GM23338 (cell line): ENCODE measurements at regions not wholly inside any gene's neighbourhood (a gene's known extent, or its start where the extent isn't known, plus 50 kb on each side); places are given as distances from the start of the nearest gene placed in this dataset.

Experiments used
- ATAC-seq: fragments of 200-7000 bp; cut with Tn5 transposase; 3 replicates; pipeline ENCODE4 v1.9.1; 2020
- DNase-seq: peaks from one replicate; pipeline ENCODE4 v3.0.0-alpha.2; 2015; ENCODE audit warnings: low spot score
- H2AFZ ChIP-seq: fragments of 200-600 bp; sonication (generic); 2 replicates; pipeline ENCODE4 v1.8.0; 2016; ENCODE audit warnings: antibody characterized with exemption, mild to moderate bottlenecking, moderate library complexity
- H3F3A ChIP-seq: fragments of 200-600 bp; sonication (generic); replicated peaks from 2 replicates; pipeline ENCODE4 v1.8.0; 2017; ENCODE audit warnings: antibody characterized with exemption, mixed run types, low read depth
- H3K27ac ChIP-seq: fragments of 200-600 bp; sonication (generic); 2 replicates; pipeline ENCODE4 v1.6.1; 2016; ENCODE audit warnings: low read depth
- H3K27me3 ChIP-seq: fragments of 200-600 bp; sonication (generic); 2 replicates; pipeline ENCODE4 v1.8.0; 2016; ENCODE audit warnings: mild to moderate bottlenecking, mixed run types, moderate library complexity; ENCODE audit not compliant: insufficient read depth
- H3K36me3 ChIP-seq: fragments of 200-600 bp; sonication (generic); 2 replicates; pipeline ENCODE4 v1.8.0; 2016; ENCODE audit warnings: mild to moderate bottlenecking; ENCODE audit not compliant: insufficient read depth
- H3K4me1 ChIP-seq: fragments of 200-600 bp; sonication (generic); 2 replicates; pipeline ENCODE4 v1.8.0; 2016; ENCODE audit warnings: mild to moderate bottlenecking, moderate library complexity; ENCODE audit not compliant: insufficient read depth
- H3K4me2 ChIP-seq: fragments of 200-600 bp; sonication (generic); 2 replicates; pipeline ENCODE4 v1.7.1; 2017; ENCODE audit warnings: mixed run types
- H3K4me3 ChIP-seq: fragments of 200-600 bp; sonication (generic); 2 replicates; pipeline ENCODE4 v1.6.1; 2016; ENCODE audit warnings: mixed run types
- H3K79me2 ChIP-seq: fragments of 200-600 bp; sonication (generic); replicated peaks from 2 replicates; pipeline ENCODE4 v1.8.0; 2017; ENCODE audit warnings: mild to moderate bottlenecking; ENCODE audit not compliant: insufficient read depth
- H3K9me2 ChIP-seq: fragments of 200-600 bp; sonication (generic); 2 replicates; pipeline ENCODE4 v1.8.0; 2017; ENCODE audit not compliant: insufficient read depth
- H4K20me1 ChIP-seq: fragments of 200-600 bp; sonication (generic); replicated peaks from 2 replicates; pipeline ENCODE4 v1.8.0; 2017; ENCODE audit warnings: mild to moderate bottlenecking; ENCODE audit not compliant: insufficient read depth
- H3K27ac Mint-ChIP-seq: 2 replicates; pipeline ENCODE4 v1.8.0; 2020; ENCODE audit warnings: inconsistent platforms, mild to moderate bottlenecking, moderate library complexity, mixed read lengths
- H3K27me3 Mint-ChIP-seq: 3 replicates; pipeline ENCODE4 v1.8.0; 2022; ENCODE audit warnings: low read depth, mild to moderate bottlenecking, moderate library complexity, mixed read lengths, inconsistent platforms; ENCODE audit not compliant: insufficient read depth, poor library complexity
- H3K36me3 Mint-ChIP-seq: 3 replicates; pipeline ENCODE4 v1.8.0; 2021; ENCODE audit warnings: low read depth, mild to moderate bottlenecking, inconsistent platforms, moderate library complexity, mixed read lengths
- H3K4me1 Mint-ChIP-seq: 3 replicates; pipeline ENCODE4 v1.8.0; 2020; ENCODE audit warnings: mild to moderate bottlenecking, inconsistent platforms, mixed read lengths
- H3K4me3 Mint-ChIP-seq: 3 replicates; pipeline ENCODE4 v1.8.0; 2021; ENCODE audit warnings: moderate library complexity, mild to moderate bottlenecking, inconsistent platforms, mixed read lengths
- H3K9me3 Mint-ChIP-seq: 3 replicates; pipeline ENCODE4 v1.8.0; 2020; ENCODE audit warnings: moderate library complexity, mild to moderate bottlenecking, inconsistent platforms, mixed read lengths
- POLR2AphosphoS5 ChIP-seq: IDR thresholded peaks from 2 replicates; pipeline ENCODE4 v1.6.1; 2016; ENCODE audit warnings: antibody characterized with exemption, low read depth
- STAT1 ChIP-seq: IDR thresholded peaks from one replicate; pipeline ENCODE4 v1.6.1; 2016; ENCODE audit warnings: antibody characterized with exemption; ENCODE audit not compliant: unreplicated experiment
- ZNF331 ChIP-seq: fragments of 250-450 bp; sonication (Bioruptor Pico); IDR thresholded peaks from 2 replicates; pipeline ENCODE4 v1.5.0; 2020; ENCODE audit warnings: low read depth, mild to moderate bottlenecking, moderate library complexity
- TF ChIP-seq, protein P1 (sequence below): IDR thresholded peaks from one replicate; pipeline ENCODE4 v1.6.1; 2018; ENCODE audit warnings: antibody characterized with exemption; ENCODE audit not compliant: unreplicated experiment
- TF ChIP-seq, protein P2 (sequence below), 2 experiments: fragments of 200-600 bp in 1 of 2; sonication (generic) in 1 of 2; conservative IDR thresholded peaks; 2 replicates each; pipeline versions ENCODE4 v1.5.1 to v1.6.1; 2016 to 2017; ENCODE audit warnings: antibody characterized with exemption in 2 of 2, low read depth in 2 of 2, mild to moderate bottlenecking in 2 of 2, moderate library complexity in 1 of 2
- TF ChIP-seq, protein P3 (sequence below): IDR thresholded peaks from 2 replicates; pipeline ENCODE4 v1.6.1; 2016; ENCODE audit warnings: antibody characterized with exemption

DNA sequence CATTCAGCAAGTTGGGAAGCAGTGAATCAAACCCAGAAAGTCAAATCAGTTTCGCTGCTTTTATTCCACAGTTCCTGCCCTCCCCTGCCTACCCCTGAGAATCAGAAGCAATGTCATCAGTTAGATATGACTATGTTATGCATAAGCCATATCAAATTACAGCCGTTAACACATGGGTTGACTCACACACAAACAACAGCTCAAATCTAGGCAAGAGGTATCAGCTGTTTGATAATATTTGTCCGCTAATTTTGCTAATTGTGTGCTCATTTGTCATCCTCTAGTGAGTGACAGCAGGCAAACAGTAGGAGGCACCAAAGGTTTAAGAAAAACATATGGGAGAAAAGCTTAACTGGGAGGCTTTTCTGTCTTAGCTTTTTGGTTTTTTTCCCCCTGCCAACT, 327.4 kb upstream of the CCL2 start:
- Histone ChIP-seq H3K4me1 (peaks cover 28% of the 10 kb centered on the region), H3K79me2 (no peaks in the 10 kb centered on the region), H3K4me3 (no peak overlapping the region), H3F3A (0 out of 2 replicates have a peak, but pooled peaks cover 4% of the 10 kb centered on the region), H3K27me3 (no peaks in the 10 kb centered on the region), H2AFZ (no peak overlapping the region), H3K9me2 (no peaks in the 10 kb centered on the region), H3K36me3 (no peaks in the 10 kb centered on the region), H3K4me2 (no peak overlapping the region), H3K27ac (no peak overlapping the region), H4K20me1 (no peaks in the 10 kb centered on the region)
- Mint-ChIP-seq H3K4me1 (peaks cover 45% of the 10 kb centered on the region), H3K36me3 (peaks cover 7% of the 10 kb centered on the region; the same call in 2 of the 3 replicates), H3K9me3 (peaks cover 11% of the 10 kb centered on the region; the same call in 2 of the 3 replicates), H3K4me3 (no peak overlapping the region), H3K27ac (no peak overlapping the region), H3K27me3 (peaks cover 11% of the 10 kb centered on the region)
- DNase-seq (peak; percentile 24), ATAC-seq (no peak)
- TF ChIP-seq, protein P1, sequence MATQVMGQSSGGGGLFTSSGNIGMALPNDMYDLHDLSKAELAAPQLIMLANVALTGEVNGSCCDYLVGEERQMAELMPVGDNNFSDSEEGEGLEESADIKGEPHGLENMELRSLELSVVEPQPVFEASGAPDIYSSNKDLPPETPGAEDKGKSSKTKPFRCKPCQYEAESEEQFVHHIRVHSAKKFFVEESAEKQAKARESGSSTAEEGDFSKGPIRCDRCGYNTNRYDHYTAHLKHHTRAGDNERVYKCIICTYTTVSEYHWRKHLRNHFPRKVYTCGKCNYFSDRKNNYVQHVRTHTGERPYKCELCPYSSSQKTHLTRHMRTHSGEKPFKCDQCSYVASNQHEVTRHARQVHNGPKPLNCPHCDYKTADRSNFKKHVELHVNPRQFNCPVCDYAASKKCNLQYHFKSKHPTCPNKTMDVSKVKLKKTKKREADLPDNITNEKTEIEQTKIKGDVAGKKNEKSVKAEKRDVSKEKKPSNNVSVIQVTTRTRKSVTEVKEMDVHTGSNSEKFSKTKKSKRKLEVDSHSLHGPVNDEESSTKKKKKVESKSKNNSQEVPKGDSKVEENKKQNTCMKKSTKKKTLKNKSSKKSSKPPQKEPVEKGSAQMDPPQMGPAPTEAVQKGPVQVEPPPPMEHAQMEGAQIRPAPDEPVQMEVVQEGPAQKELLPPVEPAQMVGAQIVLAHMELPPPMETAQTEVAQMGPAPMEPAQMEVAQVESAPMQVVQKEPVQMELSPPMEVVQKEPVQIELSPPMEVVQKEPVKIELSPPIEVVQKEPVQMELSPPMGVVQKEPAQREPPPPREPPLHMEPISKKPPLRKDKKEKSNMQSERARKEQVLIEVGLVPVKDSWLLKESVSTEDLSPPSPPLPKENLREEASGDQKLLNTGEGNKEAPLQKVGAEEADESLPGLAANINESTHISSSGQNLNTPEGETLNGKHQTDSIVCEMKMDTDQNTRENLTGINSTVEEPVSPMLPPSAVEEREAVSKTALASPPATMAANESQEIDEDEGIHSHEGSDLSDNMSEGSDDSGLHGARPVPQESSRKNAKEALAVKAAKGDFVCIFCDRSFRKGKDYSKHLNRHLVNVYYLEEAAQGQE, result no peak
- TF ChIP-seq, protein P2, sequence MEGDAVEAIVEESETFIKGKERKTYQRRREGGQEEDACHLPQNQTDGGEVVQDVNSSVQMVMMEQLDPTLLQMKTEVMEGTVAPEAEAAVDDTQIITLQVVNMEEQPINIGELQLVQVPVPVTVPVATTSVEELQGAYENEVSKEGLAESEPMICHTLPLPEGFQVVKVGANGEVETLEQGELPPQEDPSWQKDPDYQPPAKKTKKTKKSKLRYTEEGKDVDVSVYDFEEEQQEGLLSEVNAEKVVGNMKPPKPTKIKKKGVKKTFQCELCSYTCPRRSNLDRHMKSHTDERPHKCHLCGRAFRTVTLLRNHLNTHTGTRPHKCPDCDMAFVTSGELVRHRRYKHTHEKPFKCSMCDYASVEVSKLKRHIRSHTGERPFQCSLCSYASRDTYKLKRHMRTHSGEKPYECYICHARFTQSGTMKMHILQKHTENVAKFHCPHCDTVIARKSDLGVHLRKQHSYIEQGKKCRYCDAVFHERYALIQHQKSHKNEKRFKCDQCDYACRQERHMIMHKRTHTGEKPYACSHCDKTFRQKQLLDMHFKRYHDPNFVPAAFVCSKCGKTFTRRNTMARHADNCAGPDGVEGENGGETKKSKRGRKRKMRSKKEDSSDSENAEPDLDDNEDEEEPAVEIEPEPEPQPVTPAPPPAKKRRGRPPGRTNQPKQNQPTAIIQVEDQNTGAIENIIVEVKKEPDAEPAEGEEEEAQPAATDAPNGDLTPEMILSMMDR (conservative IDR thresholded peaks at IDR 0.05; ENCODE audit: low read depth in 2 of 2), result peak; percentile 54 to 59
- TF ChIP-seq POLR2AphosphoS5 (no peak), ZNF331 (CRISPR knock-in tag) (no peak)

DNA sequence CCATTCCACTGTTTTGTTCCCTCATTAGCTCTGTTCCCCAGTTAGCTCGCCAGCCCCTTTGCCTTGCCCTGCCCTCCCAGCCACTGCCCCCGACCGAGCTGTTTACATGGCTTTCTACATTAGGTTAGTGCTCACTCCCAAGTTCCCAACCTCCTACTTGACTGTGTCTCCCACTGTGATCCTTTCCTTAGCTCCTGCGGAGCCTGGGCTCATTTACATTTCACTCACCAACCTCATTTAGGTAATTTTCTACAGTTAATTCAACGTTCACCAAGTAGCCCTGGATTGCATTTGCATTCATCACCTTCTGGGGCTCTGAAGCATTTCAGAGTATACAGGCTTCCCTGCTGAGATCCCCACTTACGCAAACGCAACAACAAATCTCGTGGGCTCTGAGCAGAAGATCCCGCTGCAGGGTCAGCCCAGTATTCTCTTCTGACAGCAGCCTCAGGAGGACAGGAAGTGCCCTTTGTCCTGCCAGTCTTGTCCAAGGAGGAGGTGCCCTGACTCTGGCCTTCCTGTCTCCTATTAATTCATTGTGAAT, 325.8 kb upstream of the CCL2 start:
- 0 out of 2 replicates have a peak overlapping the region, but pooled peaks have one; percentile 0 for H2AFZ ChIP-seq
- H3K27me3 Mint-ChIP-seq, result peaks cover 10% of the 10 kb centered on the region
- TF ChIP-seq POLR2AphosphoS5, result no peak
- TF ChIP-seq, protein P1, result no peak
- TF ChIP-seq STAT1, result no peak
- TF ChIP-seq, protein P3, sequence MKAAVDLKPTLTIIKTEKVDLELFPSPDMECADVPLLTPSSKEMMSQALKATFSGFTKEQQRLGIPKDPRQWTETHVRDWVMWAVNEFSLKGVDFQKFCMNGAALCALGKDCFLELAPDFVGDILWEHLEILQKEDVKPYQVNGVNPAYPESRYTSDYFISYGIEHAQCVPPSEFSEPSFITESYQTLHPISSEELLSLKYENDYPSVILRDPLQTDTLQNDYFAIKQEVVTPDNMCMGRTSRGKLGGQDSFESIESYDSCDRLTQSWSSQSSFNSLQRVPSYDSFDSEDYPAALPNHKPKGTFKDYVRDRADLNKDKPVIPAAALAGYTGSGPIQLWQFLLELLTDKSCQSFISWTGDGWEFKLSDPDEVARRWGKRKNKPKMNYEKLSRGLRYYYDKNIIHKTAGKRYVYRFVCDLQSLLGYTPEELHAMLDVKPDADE, result no peak
- TF ChIP-seq, protein P2 (conservative IDR thresholded peaks at IDR 0.05; ENCODE audit: low read depth in 2 of 2), result no peak

More for the DNA sequence above, 325.8 kb upstream of the CCL2 start:
- Histone ChIP-seq H4K20me1 (no peaks in the 10 kb centered on the region), H3K4me3 (0 out of 2 replicates have a peak overlapping the region, but pooled peaks have one; percentile 1), H3K27me3 (no peaks in the 10 kb centered on the region), H3K9me2 (no peaks in the 10 kb centered on the region), H3K36me3 (no peaks in the 10 kb centered on the region), H3F3A (0 out of 2 replicates have a peak, but pooled peaks cover 4% of the 10 kb centered on the region), H3K4me2 (peak overlapping the region; percentile 3), H3K4me1 (peaks cover 28% of the 10 kb centered on the region), H3K27ac (peak overlapping the region; percentile 51), H3K79me2 (no peaks in the 10 kb centered on the region)
- Mint-ChIP-seq H3K4me1 (peaks cover 47% of the 10 kb centered on the region), H3K36me3 (peaks cover 7% of the 10 kb centered on the region; the same call in 2 of the 3 replicates), H3K9me3 (peaks cover 11% of the 10 kb centered on the region; the same call in 2 of the 3 replicates), H3K4me3 (peak overlapping the region; percentile 36), H3K27ac (peak overlapping the region; percentile 25)
- ATAC-seq, result peak; percentile 91
- DNase-seq, result peak; percentile 74
